ENCODE measurements at regions not wholly inside any gene's neighbourhood (a gene's known extent, or its start where the extent isn't known, plus 50 kb on each side); places are given as distances from the start of the nearest gene placed in this dataset.
"Not testable (repeated sequence)": the region's sequence is repeated elsewhere in the genome, so short reads cannot be mapped to it uniquely, and the experiment has no call there.

GRCh38 chr20:11660673-11661072 lies 257.0 kb upstream of the BTBD3 start:
- no peak for DNase-seq

DNA sequence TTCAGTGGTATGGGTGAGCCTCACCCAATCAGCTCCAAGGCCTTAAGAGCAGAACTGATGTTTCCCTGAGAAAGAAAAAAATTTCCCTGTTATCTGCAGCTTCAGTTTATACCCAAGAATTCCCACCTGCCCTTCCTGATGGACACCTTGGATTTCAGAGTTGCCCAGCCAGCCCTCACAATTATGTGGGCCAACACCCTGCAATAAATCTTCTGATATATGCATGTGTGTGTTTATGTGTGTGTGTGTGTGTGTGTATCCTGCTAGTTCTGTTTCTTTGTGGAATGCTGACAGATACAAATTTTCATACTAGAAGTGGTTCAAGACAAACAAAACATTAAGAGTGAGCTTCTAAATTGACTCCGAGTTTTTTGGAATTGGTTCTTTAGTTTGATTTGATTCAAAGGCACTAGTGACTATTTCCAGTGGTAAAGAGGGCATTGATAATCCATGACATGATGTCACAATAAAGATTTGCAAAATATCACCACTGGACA lies 246.6 kb upstream of the BTBD3 start:
- no peak for DNase-seq

DNA sequence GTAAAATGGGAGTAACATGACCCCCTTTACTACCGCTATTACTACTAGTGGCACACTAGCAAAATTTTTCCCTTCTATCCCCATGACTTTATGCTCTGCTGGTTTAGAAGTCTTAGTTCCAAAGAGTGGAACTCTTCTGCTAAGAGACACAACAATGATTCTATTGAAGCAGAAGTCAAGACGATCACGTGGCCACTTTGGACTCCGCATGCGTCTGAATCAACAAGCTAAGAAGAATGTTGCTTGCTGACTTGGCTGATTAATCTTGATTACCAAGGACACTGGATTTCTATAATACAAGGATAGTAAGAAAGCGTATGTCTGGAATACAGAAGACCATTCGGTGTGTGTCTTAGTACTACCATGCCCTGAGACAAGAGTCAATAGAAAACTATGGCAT lies 244.7 kb upstream of the BTBD3 start:
- DNase-seq: no peak

- DNase-seq: no peak
Observed at GRCh38 chr20:11675920-11676629, 241.6 kb upstream of the BTBD3 start.

DNA sequence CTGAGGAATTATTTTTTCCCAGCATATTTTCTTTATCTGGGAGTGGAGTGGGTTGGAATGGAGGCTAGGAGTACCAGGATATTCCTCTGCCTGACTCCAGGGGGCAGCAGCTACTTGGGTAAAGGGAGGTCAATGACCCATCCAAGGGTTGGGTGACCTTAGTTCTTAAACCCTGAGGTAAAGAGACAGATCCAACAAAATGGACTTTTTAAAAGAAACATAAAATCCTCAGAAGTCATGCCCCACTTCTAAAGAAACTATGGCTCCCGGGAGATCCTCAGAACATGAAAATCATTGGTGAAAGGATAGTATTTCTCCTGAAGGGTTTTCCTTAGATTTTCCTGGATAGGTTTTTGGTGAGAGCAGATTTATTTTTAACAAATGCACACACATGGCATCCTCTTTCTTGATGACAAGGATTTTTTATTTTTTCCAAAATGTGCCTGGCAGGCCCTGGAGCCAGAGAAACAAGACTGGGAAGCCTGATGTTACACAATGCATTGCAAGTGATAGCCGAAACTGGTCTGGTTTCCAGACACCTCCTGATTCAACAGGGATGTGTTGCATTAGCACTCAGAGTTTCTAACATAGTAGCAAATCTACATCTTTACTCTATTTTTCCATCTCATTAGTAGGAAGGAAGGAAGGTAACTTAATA lies 240.9 kb upstream of the BTBD3 start:
- DNase-seq: peak; percentile 58

GRCh38 chr20:11677428-11677827 lies 240.3 kb upstream of the BTBD3 start:
- no peak for DNase-seq

GRCh38 chr20:11677836-11678235 lies 239.9 kb upstream of the BTBD3 start:
- DNase-seq: no peak

- no peak for DNase-seq
Observed at GRCh38 chr20:11682285-11682684, 235.4 kb upstream of the BTBD3 start.

DNA sequence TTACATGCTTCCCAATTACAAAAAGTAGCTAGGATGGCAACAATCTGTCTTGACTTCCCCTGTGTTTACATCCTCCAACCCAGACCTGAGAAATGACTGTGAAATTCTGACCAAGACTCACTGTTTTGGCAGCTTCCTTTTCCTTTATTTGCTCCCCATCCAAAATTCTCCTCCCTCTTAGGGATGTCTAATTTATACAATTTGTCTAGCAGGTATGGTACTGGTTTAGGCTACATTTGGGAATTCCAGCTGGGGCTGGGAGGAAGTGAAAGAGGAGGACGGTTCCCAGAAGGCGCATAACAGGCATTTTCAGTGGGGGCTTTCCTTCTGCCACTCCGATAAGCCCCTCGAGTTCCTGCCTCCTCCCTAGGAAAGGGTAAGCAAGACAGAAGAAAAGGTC lies 231.5 kb upstream of the BTBD3 start:
- DNase-seq: no peak

DNA sequence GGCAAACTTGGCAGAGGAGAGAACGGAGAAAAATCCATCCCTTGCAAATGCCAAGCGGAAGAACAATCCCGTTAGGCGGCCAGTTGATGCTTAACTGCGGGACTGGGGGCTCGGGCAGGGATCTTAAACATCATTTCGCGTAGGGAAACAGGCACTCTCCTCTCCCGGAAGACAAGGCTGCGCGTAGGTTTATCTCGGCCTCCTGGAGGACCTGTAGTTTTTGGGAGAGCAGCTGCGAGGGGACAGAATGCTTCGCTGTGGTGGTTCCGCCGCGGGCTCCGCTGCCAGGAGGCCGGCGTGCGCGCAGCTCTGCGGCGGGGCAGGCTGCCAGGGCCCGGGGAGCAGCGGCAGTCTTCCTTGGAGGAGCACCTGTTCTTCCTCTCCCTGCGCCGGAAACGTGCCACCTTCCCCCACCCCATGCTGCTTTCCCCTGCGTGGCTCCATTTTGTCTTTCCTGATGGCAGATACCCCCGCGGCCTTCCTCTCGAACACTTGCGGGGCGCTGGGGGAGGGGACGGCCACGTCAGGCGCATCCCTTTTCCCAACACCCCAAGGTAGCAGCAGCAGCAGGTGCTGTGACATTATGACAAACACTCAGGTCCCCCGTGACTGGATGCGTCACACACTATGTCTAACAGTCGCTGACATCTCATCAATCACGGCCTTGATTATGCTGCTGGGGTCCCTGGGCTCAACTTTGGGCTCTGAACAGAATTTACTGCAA lies 230.7 kb upstream of the BTBD3 start:
- DNase-seq: peak; percentile 69

DNA sequence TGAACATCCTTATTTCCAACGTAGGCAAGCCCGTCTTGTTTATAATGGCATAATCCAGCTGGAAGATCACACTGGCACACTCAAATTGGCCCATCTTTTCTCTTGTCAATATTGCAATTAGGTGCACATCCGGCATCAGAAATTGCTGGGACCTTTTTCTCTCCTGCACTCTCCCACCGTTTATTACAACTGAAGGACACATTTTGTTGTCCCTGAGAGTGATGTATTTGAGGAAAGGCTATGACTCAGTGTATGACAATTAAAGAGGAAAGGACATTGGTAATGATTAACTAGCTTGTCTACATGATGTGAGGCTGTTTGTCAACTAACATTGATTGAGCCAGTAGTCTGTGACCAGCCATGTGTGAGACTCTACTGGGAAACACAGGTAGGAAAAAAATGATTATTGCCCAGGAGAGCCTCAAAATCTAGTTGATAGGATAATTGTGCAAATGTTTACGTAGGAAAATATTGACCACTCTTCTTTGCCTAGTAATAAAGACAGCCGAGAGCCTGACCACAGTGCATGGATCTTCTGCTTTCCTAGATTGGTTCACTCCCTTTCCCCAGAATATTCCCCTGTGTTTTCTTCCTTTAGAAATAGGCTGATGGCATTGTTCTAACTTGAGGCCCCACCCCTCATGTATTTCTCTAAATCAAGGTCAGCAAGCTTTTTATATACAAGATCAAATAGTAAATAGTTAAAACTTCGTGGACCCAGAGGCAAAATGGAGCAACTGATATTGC lies 230.0 kb upstream of the BTBD3 start:
- no peak for DNase-seq

- no peak for DNase-seq
Observed at GRCh38 chr20:11689262-11689661, 228.4 kb upstream of the BTBD3 start.

GRCh38 chr20:11691766-11692165 lies 225.9 kb upstream of the BTBD3 start:
- DNase-seq: no peak

DNA sequence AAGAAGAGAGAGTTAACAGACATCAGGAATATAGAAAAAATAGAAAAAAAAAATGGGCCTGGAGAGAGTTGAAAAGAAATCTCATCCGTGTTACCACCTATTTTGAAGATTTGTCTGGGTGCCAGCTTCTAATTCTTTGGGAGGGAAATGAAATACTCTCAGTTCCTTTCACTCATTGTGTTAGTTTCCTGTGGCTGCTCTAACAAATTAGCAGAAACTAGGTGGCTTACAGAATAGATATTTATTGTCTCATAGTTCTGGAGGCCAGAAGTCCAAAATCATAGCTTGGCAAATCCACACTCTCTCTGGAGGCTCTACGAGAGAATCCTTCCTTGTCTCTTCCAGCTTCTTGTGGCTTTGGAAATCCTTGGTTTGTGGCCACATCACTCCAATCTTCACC lies 225.1 kb upstream of the BTBD3 start:
- DNase-seq: no peak

- no peak for DNase-seq
Observed at GRCh38 chr20:11694467-11694866, 223.2 kb upstream of the BTBD3 start.

DNA sequence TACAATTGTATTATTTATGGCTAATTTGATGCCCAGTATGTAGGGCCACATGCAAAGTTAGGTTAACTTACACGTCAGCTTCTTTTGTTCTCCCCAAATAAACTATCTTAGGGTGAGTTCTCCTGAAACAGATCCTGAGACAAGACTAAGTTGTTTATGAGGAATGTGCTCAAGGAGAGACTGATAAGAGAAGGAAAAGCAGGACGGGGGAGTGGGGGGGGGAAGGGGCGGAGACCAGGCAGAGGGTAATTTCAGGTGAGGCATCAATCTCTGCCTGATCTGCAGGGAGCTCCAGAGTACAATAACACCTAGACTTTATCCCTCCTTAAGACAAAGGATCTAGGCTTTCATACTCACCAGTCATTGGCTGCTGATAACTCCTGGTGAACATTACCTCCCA lies 220.6 kb upstream of the BTBD3 start:
- no peak for DNase-seq

GRCh38 chr20:11697646-11698045 lies 220.0 kb upstream of the BTBD3 start:
- no peak for DNase-seq

- no peak for DNase-seq
Observed at GRCh38 chr20:11698124-11698523, 219.6 kb upstream of the BTBD3 start.

DNA sequence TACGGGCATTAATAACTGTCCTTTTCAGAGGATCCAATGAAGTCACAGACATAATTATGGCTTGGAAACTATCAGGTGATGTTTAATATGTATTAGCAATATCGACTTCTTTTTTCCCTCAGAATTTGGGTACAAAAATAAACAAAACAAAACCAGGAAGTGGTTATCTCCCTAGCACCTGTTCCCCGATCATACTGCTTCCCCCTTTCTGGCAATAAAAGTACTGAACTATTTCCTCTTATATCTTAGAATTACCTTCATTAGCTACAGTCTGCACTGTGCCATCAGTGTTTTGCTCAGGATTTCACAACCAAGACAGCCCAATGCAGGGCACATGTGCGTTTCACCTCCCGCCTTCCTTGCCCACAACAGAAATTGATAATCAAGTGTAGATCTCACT lies 216.9 kb upstream of the BTBD3 start:
- DNase-seq: no peak

DNA sequence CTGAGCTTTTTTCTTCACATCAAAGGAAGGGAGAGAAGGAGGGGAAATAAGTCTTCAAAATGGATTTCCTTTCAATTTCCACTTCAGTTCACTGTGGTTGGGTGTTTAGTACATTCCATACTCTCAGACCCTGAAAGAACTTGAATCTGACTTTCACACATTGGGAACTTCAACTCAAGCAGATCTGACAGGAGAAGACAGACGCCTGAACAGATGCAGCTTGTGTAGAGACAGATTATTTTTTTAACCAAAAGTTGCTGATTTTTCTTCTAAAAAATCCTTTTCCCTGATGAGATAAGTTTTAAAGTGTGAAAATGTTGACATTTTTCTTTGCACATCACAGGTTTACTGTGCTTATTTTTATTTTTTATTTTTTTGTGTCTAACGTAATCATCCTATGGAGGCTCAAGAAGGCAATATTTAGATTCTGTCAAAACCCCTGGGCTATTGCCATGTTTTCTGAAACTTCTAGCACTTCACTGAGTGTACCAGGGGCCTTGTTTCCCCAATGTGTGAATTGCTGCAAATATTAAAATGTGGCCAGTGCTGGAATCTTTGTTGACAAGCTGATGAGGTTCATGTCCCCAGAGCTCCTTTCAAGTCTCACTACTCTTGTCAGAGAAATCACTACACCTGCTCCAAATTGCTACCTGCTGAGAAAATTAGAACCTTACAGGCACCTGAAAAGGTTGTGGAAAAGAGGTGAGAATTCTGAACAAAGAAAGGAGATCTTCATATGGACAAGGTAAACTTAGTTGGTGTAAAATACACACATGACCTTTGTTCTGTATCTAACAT lies 214.8 kb upstream of the BTBD3 start:
- DNase-seq: no peak

GRCh38 chr20:11705512-11705911 lies 212.2 kb upstream of the BTBD3 start:
- DNase-seq: no peak

DNA sequence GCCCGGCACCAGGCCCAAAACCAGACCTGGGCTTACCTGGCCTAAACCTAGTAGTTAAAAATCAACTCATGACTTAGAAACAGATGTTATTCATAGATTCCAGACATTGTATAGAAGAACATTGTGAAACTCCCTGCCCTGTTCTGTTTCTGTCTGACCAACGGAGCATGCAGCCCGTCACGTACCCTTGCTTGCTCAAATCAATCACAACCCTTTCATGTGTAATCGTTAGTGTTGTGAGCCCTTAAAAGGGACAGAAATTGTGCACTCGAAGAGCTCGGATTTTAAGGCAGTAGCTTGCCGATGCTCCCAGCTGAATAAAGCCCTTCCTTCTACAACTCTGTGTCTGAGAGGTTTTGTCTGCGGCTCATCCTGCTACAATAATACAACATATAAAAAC lies 209.5 kb upstream of the BTBD3 start:
- not testable (repeated sequence) for DNase-seq

Measured in NCI-H2029 treated with DMSO at 0.1 percent for 48 hours (cell line).